Endothelial cell of umbilical vein (primary cell): ENCODE measurements at regions not wholly inside any gene's neighbourhood (a gene's known extent, or its start where the extent isn't known, plus 50 kb on each side); places are given as distances from the start of the nearest gene placed in this dataset.

Experiments used
- BruUV-seq: library from RNA; stranded (reverse); fragments of 400-500 nt; replicated peaks from 2 replicates; lab custom pipeline; 2021; lab: Mats Ljungman, UMichigan
- CTCF ChIA-PET: fragments of 300-600, 350-600 bp; sonication (Branson Sonifier 250); formaldehyde crosslinking; loops from one replicate; lab custom pipeline; 2021; ENCODE audit warnings: antibody characterized with exemption, inconsistent platforms; lab: Charles Lee
- POLR2A ChIA-PET: fragments of 300-600, 350-600 bp; sonication (Branson Sonifier 250); formaldehyde crosslinking; loops from one replicate; lab custom pipeline; 2021; ENCODE audit warnings: antibody characterized with exemption, inconsistent platforms; lab: Charles Lee
- DNase-seq: peaks from one replicate; pipeline ENCODE4 v3.0.0-alpha.2; 2011; ENCODE audit warnings: low read depth, low spot score
- FAIRE-seq: peaks from 2 replicates; lab custom pipeline; 2011; peaks lifted over from hg19 to GRCh38; lab: Jason Lieb, UNC
- H2AFZ ChIP-seq: 2 replicates; pipeline ENCODE4 v1.6.0; 2012; ENCODE audit warnings: low read depth, low read length, control low read depth, inconsistent platforms
- H3K27ac ChIP-seq: 2 replicates; pipeline ENCODE4 v1.5.1; 2011; ENCODE audit warnings: low read depth, mild to moderate bottlenecking, control low read depth, low read length, moderate library complexity; ENCODE audit not compliant: insufficient read depth
- H3K27me3 ChIP-seq, 2 experiments: 2 replicates each; pipeline versions ENCODE4 v1.6.0 to v1.6.1; 2011; ENCODE audit warnings: low read length in 2 of 2, mixed read lengths in 1 of 2; ENCODE audit not compliant: control insufficient read depth in 2 of 2, insufficient read depth in 2 of 2
- H3K36me3 ChIP-seq, 2 experiments: 2 replicates in 1 of 2; 3 replicates in 1 of 2; pipeline ENCODE4 v1.5.1; 2011; ENCODE audit warnings: low read length in 2 of 2, mild to moderate bottlenecking in 1 of 2, moderate library complexity in 1 of 2; ENCODE audit not compliant: control insufficient read depth in 2 of 2, insufficient read depth in 2 of 2; ENCODE audit errors: extremely low read depth in 1 of 2
- H3K4me1 ChIP-seq: 3 replicates; pipeline ENCODE4 v1.5.1; 2011; ENCODE audit warnings: mild to moderate bottlenecking, low read length; ENCODE audit not compliant: control insufficient read depth, insufficient read depth; ENCODE audit errors: extremely low read depth
- H3K4me2 ChIP-seq: 2 replicates; pipeline ENCODE4 v1.6.1; 2011; ENCODE audit warnings: low read length, control low read depth, mixed read lengths; ENCODE audit not compliant: insufficient read depth
- H3K4me3 ChIP-seq, 3 experiments: fragments of 200-600 bp in 1 of 3; sonication (generic), shearing (Covaris generic) in 1 of 3; replicated peaks in 1 of 3; 2 replicates each; pipeline ENCODE4 v1.5.1; 2011 to 2016; ENCODE audit warnings: control low read depth in 3 of 3, low read length in 3 of 3, mild to moderate bottlenecking in 2 of 3, inconsistent platforms in 1 of 3, low read depth in 1 of 3, moderate library complexity in 1 of 3; ENCODE audit not compliant: insufficient read depth in 1 of 3
- H3K79me2 ChIP-seq: 2 replicates; pipeline ENCODE4 v1.6.0; 2012; ENCODE audit warnings: low read length, inconsistent platforms; ENCODE audit not compliant: control insufficient read depth, insufficient read depth
- H3K9ac ChIP-seq: replicated peaks from 2 replicates; pipeline ENCODE3; 2011; ENCODE audit warnings: low read length, control low read depth; ENCODE audit not compliant: insufficient read depth; ENCODE audit errors: extremely low read depth
- H3K9me1 ChIP-seq: replicated peaks from 3 replicates; pipeline ENCODE4 v1.6.0; 2011; ENCODE audit warnings: mild to moderate bottlenecking, low read length; ENCODE audit not compliant: control insufficient read depth, insufficient read depth; ENCODE audit errors: extremely low read depth
- H3K9me3 ChIP-seq: replicated peaks from 2 replicates; pipeline ENCODE4 v1.5.1; 2012; ENCODE audit warnings: low read length, inconsistent platforms; ENCODE audit not compliant: control insufficient read depth, insufficient read depth
- H4K20me1 ChIP-seq: replicated peaks from 2 replicates; pipeline ENCODE3; 2011; ENCODE audit warnings: mild to moderate bottlenecking, low read length; ENCODE audit not compliant: control insufficient read depth, insufficient read depth; ENCODE audit errors: extremely low read depth
- CTCF ChIP-seq, 2 donors: IDR thresholded peaks; 1 replicate in 1 of 2; 2 replicates in 1 of 2; pipeline ENCODE4 v1.5.1; 2011; ENCODE audit warnings: low read length in 2 of 2, mild to moderate bottlenecking in 2 of 2, moderate library complexity in 2 of 2, control low read depth in 1 of 2, inconsistent platforms in 1 of 2, low read depth in 1 of 2; ENCODE audit not compliant: insufficient read depth in 1 of 2; ENCODE audit errors: extremely low read depth in 1 of 2
- EZH2 ChIP-seq: IDR thresholded peaks from 2 replicates; pipeline ENCODE4 v1.6.1; 2012; ENCODE audit warnings: borderline replicate concordance, low read depth, mild to moderate bottlenecking, moderate library complexity, low read length, inconsistent platforms; ENCODE audit not compliant: severe bottlenecking
- FOS ChIP-seq: IDR thresholded peaks from 2 replicates; pipeline ENCODE4 v1.6.1; 2011; ENCODE audit warnings: mild to moderate bottlenecking, low read length, moderate library complexity, borderline replicate concordance; ENCODE audit not compliant: insufficient read depth
- GATA2 ChIP-seq: IDR thresholded peaks from 2 replicates; pipeline ENCODE4 v1.7.0; 2011; ENCODE audit warnings: low read depth, mild to moderate bottlenecking, moderate library complexity, mixed read lengths, low read length; ENCODE audit not compliant: insufficient read length, insufficient read depth
- JUN ChIP-seq: IDR thresholded peaks from 2 replicates; pipeline ENCODE4 v1.6.1; 2011; ENCODE audit warnings: borderline replicate concordance, low read depth; ENCODE audit not compliant: insufficient read length, insufficient read depth
- MAX ChIP-seq: IDR thresholded peaks from 2 replicates; pipeline ENCODE4 v1.6.1; 2011; ENCODE audit not compliant: insufficient read depth, insufficient read length
- MYC ChIP-seq: IDR thresholded peaks from one replicate; pipeline ENCODE4 v1.6.1; 2011; ENCODE audit warnings: mild to moderate bottlenecking, low read depth, low read length
- POLR2A ChIP-seq: IDR thresholded peaks from 2 replicates; pipeline ENCODE4 v1.6.1; 2012; ENCODE audit warnings: low read depth, mild to moderate bottlenecking, control low read depth, low read length
- POLR2AphosphoS5 ChIP-seq: IDR thresholded peaks from 2 replicates; pipeline ENCODE4 v1.6.1; 2012; ENCODE audit warnings: low read depth, mild to moderate bottlenecking, control low read depth, low read length, moderate library complexity; ENCODE audit not compliant: insufficient read depth
- dilution Hi-C: fragments of 300-500 bp; cut with MboI; formaldehyde crosslinking; loops from one replicate; pipeline ENCODE4 v1.15.0; 2019; ENCODE audit warnings: low sequenced_read_pairs; ENCODE audit not compliant: extremely low pct_ligation_motif_present
- intact Hi-C: fragments of 100-400 bp; cut with micrococcal nuclease; formaldehyde crosslinking; loops from one replicate; pipeline ENCODE4 v1.10.0; 2022

- Histone ChIP-seq H3K27me3 (no peaks in the 10 kb centered on the region), H2AFZ (no peak overlapping the region), H3K4me3 (no peak overlapping the region), H3K4me2 (no peak overlapping the region), H3K4me1 (no peaks in the 10 kb centered on the region), H3K9ac (no peak overlapping the region), H3K9me1 (no peaks in the 10 kb centered on the region), H3K79me2 (no peaks in the 10 kb centered on the region), H4K20me1 (no peaks in the 10 kb centered on the region), H3K27ac (no peak overlapping the region), H3K9me3 (no peaks in the 10 kb centered on the region), H3K36me3 (no peaks in the 10 kb centered on the region)
- dilution Hi-C loops = no loop called here
- FAIRE-seq (no peak), DNase-seq (no peak)
- CTCF ChIA-PET = no interaction called here
- POLR2A ChIA-PET = no interaction called here
- intact Hi-C loops = no loop called here
- no TSS peak for BruUV-seq
- TF ChIP-seq CTCF (IDR thresholded peaks at IDR 0.05; ENCODE audit: extremely low read depth in 1 of 2, insufficient read depth in 1 of 2, low read depth in 1 of 2, low read length in 2 of 2) (no peak), POLR2AphosphoS5 (no peak), MAX (no peak), GATA2 (no peak), JUN (no peak), FOS (no peak), MYC (no peak), POLR2A (no peak), EZH2 (no peak)
Measured at GRCh38 chr13:28564030-28564429, 69.1 kb upstream of the FLT1 start.
